GM18526 (cell line): ENCODE measurements at regions not wholly inside any gene's neighbourhood (a gene's known extent, or its start where the extent isn't known, plus 50 kb on each side); places are given as distances from the start of the nearest gene placed in this dataset.

ENCODE experiments used
- POLR2A ChIP-seq: IDR thresholded peaks from 3 replicates; pipeline ENCODE4 v1.6.1; 2011; ENCODE audit not compliant: insufficient read length; ENCODE audit errors: extremely low read depth

DNA sequence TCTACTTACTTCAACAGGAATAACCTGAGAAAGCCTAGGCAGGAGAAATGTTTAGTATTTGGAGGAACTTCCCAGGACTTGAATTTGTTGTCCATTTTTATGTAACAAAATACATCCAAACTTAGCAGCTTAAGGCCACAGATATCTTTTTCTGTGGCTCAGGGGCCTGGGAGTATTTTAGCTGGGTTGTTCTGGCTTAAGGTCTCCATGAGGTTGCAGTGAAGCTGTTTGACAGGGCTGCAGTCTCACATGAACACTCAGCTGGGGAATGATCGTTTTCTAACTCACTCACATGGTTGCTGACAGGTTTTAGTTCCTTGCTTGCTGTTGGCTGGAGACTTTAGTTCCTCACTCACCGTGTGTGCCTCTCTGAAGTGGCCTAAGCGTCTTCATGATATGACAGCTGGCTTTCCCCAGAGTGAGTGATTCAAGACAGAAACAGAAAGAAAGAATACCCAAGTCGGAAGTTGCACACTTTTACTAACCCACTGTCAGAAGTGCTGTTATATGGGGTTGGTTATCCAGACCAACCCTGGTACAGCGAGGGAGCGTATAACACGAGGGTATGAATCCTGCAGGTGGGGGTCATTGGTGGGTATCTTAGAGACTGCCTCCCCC lies 229.7 kb upstream of the TBL1XR1 start:
- TF ChIP-seq POLR2A: no peak

DNA sequence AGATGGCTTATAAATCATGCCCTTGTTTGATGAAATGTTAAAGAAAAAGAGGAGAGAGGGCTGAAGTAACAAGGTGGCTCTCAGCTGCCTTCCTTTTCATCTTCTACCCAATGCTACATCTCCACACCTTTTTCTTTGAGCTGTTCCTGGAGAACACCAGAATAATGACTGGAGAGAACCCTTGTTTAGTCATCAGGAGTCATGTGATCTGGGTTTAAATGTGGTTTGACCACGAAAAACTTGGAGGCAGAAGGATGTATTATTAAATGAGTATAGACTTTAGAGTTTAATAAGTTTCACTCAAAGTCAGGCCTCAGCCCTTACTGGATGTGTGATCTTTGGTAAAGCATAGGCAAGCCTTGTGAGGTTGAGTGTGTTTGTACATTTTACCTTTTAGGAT lies 230.3 kb upstream of the TBL1XR1 start:
- TF ChIP-seq POLR2A: no peak

DNA sequence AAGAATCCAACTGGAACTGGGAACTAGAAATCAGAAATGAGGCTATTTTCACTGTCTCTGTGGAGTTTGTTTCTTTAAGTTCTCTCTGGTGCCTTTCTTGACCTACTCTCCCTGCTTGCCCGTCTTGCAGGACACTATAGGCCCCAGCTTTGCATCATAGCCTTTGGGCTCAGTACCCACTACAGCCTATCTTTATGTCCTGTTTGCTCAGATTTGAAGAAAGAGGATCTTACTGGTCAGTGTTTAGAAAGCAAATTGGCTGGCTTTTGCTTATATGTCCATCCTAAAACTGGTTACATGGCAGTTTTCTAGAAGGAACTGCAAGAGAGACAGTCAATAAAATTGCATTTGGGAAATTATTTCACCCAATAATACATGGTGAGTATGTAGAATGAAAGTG lies 231.8 kb upstream of the TBL1XR1 start:
- no peak for TF ChIP-seq POLR2A

DNA sequence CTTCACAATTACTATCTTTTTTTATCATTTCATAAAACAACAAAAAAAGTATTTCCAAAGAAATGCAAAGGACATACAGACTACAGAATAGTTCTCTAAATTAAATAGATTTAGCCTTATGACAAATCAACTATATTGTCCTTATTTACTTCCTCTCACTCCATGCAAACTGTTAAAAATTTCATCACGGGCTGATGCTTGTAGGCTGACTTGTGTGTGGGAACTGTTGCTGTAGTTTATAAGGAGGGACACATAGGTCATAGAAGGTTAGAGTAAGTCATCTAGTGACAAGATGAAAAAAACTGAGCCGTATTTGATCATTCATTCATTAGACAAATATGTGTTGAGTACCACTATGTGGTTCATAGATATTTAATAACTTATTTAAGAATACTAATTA lies 232.5 kb upstream of the TBL1XR1 start:
- TF ChIP-seq POLR2A: no peak

DNA sequence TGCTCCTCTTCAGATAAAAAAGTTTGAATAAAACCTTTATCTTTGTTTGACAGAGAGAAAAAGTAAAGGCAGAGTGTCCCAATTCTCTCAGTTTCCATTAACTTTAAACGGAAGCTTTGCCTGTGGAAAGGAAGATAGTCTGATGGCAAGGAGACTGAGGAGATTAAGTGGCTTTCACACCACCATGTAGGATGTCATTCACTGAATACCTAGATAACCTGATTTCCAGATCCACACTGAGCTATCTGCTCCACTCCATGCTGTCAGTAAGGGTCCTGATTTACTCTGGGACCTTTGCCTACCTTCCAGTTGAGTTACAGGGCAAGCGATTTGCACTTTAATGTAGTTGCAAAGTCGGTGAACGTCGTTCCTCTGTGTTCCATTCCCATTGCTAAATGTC lies 233.4 kb upstream of the TBL1XR1 start:
- no peak for TF ChIP-seq POLR2A

DNA sequence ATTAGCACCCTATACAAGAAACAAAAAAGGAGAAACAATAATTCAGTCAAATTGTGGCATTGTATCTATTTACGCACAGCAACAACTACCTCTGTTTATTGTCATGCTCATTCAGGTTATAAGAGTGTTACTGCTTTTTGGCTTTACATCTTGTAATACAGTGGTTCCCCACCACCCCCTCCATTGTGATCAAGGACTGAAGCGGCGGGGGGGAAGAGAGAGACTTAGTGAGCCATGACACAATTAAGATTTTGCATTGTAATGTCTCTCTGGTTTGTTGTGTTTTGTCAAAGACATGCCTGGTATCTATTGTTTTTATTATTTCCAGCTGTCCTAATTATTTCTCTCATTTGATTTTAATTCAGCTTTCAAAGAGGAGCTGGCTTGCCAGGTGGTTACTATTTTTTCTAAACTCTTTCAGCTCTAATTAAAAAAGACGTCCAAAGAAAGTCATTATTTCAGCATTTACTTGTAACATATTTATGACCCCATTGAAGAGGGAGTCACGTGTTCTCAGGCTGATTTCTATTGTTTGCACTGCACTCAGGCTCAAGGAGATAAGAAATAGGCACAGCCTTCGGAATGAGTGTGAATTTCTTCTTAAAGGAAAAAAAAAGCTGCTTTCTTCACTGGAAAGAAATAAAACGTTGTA lies 234.4 kb upstream of the TBL1XR1 start:
- no peak for TF ChIP-seq POLR2A

DNA sequence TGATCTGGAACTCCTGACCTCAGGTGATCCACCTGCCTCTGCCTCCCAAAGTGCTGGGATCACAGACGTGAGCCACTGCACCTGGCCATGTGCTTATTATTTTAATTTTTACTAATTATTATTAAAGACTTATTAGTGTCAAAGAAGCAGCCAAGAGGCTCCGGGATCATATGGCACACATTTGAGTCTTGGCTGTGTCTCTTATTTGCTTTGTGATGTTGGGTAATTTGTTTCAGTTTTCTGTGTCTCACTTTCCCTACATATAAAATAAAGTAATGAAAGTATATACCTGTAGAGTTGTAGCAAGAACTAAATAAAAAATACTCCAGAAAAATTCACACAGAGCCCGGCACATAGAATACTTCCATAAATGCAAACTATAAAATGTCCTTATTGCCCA lies 238.0 kb upstream of the TBL1XR1 start:
- TF ChIP-seq POLR2A: no peak

DNA sequence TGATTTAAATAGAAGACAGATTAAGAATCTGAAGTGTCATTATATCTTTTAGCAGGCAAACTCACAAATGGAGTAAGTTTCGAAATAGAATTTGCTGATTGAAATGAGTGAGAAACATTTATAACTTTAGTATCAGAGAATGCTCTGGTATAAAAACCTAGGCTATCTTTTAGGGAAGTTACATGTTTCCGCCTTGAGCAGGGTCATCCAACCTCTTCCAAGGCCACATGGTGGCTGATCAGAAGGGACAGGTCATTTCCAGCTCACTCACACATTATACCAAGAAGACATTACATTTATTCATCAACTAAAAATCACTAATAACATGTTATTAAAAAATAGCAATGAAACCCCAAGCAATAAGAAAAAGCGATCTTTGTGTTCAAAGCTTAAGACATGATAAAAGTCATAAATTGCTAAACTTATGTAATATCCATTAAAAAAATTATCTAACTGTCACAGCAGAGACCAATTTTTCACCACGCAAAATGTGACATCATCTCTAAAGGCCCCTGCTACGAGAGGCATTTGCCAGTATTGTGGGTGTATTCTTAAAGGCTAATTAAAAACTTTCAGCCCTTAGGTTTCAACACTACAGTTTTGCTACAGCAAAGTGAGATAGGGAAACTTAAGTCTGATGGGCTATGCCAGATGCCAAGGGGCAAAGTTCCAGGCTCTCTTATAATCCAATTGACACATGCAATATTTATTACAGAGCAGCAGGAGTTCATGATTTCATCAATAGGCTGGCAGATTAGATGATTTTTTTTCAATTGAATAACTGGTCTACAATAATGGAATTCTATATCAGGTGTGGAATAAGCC lies 240.4 kb upstream of the TBL1XR1 start:
- TF ChIP-seq POLR2A: no peak

DNA sequence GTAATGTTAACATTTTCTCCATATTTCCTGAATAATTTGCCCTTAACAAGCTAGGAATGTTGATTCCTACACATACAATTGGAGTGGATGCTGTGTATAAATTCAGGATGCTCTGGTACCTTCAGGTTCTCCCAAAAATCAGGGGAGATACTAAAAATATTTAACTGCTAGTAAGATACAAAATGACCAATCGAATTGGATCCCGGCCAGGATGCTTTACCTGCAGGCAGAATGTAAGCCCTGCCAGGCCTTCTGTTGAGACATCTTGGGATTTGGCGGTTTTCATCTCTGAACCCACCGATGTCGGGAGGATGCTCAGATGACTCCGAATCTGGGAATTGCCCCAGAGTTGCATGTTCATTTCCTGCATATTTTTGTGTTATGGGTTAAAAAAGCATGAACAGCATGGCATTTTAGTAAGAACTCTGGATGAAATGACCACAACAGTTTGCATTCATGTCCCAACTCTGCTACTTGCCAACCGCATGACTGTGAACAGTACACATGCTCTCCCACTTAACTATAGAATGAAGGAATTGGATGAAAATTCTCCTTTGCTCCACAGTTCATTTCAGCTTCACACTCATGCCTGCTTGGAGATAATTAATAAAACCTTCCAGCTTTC lies 241.4 kb upstream of the TBL1XR1 start:
- no peak for TF ChIP-seq POLR2A

DNA sequence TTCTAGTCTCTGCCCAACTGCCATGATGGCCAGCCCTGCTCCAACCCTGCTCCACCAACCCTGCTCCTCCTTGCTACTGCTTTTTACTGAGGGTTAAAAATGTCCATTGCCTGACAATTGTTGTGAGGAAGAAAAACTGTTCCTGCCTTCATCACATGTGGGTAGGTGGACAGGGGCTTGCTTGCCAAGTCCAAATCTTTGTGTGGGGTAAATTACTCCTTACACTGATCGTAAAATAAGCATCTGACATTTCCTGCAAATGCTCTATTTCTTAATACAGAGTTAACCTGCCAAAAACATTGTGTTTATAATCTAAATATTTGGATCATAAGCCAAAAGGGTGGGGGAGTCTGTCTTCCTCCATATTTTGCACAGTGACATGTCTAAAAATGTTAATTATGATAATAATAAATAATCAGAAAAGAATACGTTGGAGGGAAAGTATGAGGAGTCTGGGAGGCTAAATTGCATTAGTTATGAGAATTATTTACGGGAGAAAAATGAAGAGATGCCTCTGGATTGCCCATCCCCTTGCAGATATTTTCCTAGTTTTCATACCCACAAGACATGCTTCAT lies 242.5 kb upstream of the TBL1XR1 start:
- TF ChIP-seq POLR2A: no peak

DNA sequence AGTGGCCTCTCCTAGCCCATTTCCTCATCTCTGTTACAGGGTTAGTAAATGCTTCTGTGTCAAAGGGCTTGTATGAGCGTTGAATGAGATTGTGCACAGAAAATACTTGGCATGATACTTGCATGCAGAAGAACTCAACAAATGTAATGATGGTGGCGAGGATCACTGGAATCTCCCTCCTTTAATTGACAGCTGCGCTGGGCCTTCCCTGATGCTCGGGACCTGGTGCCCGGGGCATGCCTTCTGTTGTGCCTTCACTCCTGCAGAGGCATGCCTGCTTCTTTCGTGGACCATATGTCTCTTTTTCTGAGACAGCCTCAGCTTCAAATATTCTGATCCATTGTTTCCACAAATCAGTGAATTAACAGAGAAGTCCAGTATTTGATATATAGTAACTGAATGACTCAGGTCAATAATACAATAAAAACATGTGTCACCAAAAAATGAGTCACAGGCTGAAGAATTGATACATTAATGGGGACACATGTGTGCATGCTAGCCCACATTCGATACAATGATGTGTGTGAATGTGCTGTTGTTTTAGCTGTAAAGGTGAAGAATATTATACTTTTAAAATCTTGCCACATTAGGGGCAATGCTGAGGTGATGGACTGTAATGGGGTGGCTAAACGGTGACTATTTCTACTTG lies 243.3 kb upstream of the TBL1XR1 start:
- no peak for TF ChIP-seq POLR2A

DNA sequence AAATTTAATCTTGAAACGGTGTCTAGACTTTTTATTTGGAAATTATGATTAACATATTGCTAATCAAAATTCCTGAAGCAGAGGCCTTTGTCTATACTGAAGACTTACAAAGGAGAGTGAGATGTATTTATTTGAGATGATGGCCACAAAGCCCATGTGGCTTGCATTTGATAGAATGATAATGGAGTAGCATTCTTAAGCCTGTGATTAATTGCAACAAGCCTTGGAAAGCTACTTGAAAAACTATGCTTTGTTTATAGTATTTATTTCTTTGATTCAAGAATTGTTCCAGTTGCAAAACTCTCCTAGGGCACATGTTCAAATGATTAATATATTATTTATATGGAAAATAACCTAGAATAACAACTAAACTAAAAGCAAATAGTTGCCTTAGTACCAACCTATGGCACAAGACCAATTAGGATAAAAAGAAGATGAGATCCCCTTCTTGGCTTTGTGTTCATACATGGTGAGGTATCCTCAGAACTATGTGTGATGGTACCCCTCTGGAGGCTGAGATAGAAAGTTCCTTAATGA lies 244.1 kb upstream of the TBL1XR1 start:
- TF ChIP-seq POLR2A: no peak

DNA sequence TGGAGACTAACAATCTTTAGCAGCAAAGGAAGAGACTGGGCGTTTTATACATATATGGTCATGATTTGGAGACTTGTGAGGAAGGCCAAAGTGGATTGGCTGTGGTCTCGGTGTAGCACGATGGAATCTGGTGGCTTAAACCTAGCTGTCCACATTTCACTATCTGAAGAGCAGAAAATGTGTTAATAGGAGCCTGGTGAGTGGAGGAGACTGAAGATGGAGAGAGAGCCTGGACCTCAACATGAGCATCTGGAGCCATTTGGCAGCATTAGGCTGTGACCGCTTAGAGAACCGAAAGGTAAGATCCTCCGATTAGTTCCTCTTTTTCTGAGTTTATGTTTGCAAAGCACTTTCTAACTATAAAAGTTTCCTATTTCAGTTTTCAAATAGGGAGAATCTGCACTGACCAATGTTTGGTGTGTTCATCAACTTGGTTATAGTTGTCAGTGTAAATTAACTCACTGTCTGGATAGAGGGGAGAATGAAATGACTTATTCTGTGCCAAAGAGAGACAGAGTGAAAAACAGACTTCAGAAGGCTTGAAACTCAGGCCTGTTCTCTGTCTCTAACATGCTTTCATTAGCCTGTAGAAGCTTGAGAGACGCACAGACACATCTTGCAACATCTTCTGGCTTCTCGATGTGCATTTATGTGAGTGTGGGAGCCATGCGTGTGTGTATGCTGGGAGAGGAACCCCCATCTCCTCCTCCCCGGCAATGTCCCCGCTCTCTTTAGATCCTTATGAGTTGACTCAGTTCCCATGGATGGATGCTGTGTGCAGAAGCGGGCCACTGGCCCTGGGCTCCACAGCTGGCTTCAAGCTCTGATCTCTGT lies 244.7 kb upstream of the TBL1XR1 start:
- no peak for TF ChIP-seq POLR2A

DNA sequence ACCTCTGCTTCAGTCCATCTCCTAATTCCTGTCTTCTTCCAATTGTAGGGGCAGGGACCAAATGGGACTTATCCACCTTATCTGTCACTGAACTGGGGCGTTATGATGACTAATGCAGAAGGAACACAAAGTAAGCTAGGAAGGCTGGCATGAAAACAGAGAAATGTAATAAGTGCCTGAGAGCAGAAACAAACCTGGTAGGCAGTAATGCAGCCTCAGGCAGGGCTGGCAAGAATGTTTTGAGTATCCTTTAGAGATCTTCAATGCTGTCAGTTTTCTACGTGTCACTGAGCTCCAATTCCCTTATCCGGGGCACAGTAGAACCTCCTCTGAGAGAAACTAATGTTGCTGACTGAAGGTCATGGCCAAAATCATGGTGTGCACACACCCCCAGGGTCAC lies 246.2 kb upstream of the TBL1XR1 start:
- TF ChIP-seq POLR2A: no peak
